GM12873 (cell line): ENCODE measurements at regions not wholly inside any gene's neighbourhood (a gene's known extent, or its start where the extent isn't known, plus 50 kb on each side); places are given as distances from the start of the nearest gene placed in this dataset.

ENCODE experiments used
- CTCF ChIP-seq: IDR thresholded peaks from 2 replicates; pipeline ENCODE4 v1.5.1; 2012; ENCODE audit warnings: low read depth, mild to moderate bottlenecking, moderate library complexity, low read length, control low read depth; ENCODE audit not compliant: insufficient read depth; ENCODE audit errors: missing control alignments

GRCh38 chr2:7878786-7879482, 802.9 kb upstream of the ID2 start:
- TF ChIP-seq CTCF, result no peak

GRCh38 chr2:7879483-7879835, 802.4 kb upstream of the ID2 start:
- TF ChIP-seq CTCF, result no peak

GRCh38 chr2:7880126-7880525, 801.7 kb upstream of the ID2 start:
- no peak for TF ChIP-seq CTCF

- no peak for TF ChIP-seq CTCF
Measured at GRCh38 chr2:7880566-7880965, 801.3 kb upstream of the ID2 start.

- TF ChIP-seq CTCF, result no peak
Measured at GRCh38 chr2:7881063-7881462, 800.8 kb upstream of the ID2 start.

- no peak for TF ChIP-seq CTCF
Measured at GRCh38 chr2:7881466-7881865, 800.4 kb upstream of the ID2 start.

- TF ChIP-seq CTCF, result no peak
Measured at GRCh38 chr2:7882296-7882695, 799.6 kb upstream of the ID2 start.
